CD14-positive monocyte (primary cell): ENCODE measurements at regions not wholly inside any gene's neighbourhood (a gene's known extent, or its start where the extent isn't known, plus 50 kb on each side); places are given as distances from the start of the nearest gene placed in this dataset.

Experiments used
- DNase-seq, 3 donors: peaks; one replicate each; pipeline ENCODE4 v3.0.0-alpha.2; 2011 to 2022
- H2AFZ ChIP-seq: 2 replicates; pipeline ENCODE4 v1.6.0; 2012; ENCODE audit warnings: mild to moderate bottlenecking, low read depth, low read length, inconsistent platforms; ENCODE audit not compliant: insufficient read depth, poor library complexity, severe bottlenecking
- H3K27ac ChIP-seq, 2 donors: 1 replicate in 1 of 2; 2 replicates in 1 of 2; pipeline ENCODE4 v1.5.1; 2012 to 2013; ENCODE audit warnings: low read length in 2 of 2, control low read depth in 1 of 2, inconsistent platforms in 1 of 2, low read depth in 1 of 2, mild to moderate bottlenecking in 1 of 2
- H3K27me3 ChIP-seq, 2 donors: one replicate each; pipeline versions ENCODE4 v1.6.0 to v1.6.1; 2011 to 2013; ENCODE audit warnings: low read length in 2 of 2; ENCODE audit not compliant: control insufficient read depth in 2 of 2, insufficient read depth in 2 of 2
- H3K36me3 ChIP-seq, 2 donors: replicated peaks in 1 of 2; 1 replicate in 1 of 2; 2 replicates in 1 of 2; pipeline versions ENCODE4 v1.5.1 to v1.6.1; 2012 to 2013; ENCODE audit warnings: low read length in 2 of 2, control low read depth in 1 of 2, inconsistent platforms in 1 of 2, mild to moderate bottlenecking in 1 of 2; ENCODE audit not compliant: insufficient read depth in 2 of 2, control insufficient read depth in 1 of 2
- H3K4me1 ChIP-seq, 2 donors: 1 replicate in 1 of 2; 2 replicates in 1 of 2; pipeline versions ENCODE4 v1.5.1 to v1.6.1; 2012 to 2013; ENCODE audit warnings: low read length in 2 of 2, control low read depth in 1 of 2, inconsistent platforms in 1 of 2, mild to moderate bottlenecking in 1 of 2, moderate library complexity in 1 of 2; ENCODE audit not compliant: insufficient read depth in 2 of 2, control insufficient read depth in 1 of 2
- H3K4me2 ChIP-seq: replicated peaks from 2 replicates; pipeline ENCODE3; 2012; ENCODE audit warnings: low read length, moderate library complexity, mild to moderate bottlenecking; ENCODE audit not compliant: poor library complexity, severe bottlenecking; ENCODE audit errors: extremely low read depth
- H3K4me3 ChIP-seq, 3 experiments: fragments of 200-600 bp in 1 of 3; sonication (generic) in 1 of 3; replicated peaks in 1 of 3; 1 replicate in 2 of 3; 2 replicates in 1 of 3; pipeline ENCODE4 v1.5.1; 2011 to 2013; ENCODE audit warnings: low read length in 3 of 3, mild to moderate bottlenecking in 3 of 3, control low read depth in 2 of 3, low read depth in 2 of 3, inconsistent platforms in 1 of 3, moderate library complexity in 1 of 3
- H3K79me2 ChIP-seq: 2 replicates; pipeline ENCODE4 v1.6.0; 2012; ENCODE audit warnings: mild to moderate bottlenecking, control low read depth, inconsistent platforms, low read length, moderate library complexity; ENCODE audit not compliant: insufficient read depth
- H3K9ac ChIP-seq: 2 replicates; pipeline ENCODE4 v1.6.0; 2017; ENCODE audit warnings: low read length, mild to moderate bottlenecking; ENCODE audit not compliant: insufficient read depth, poor library complexity, severe bottlenecking
- H3K9me3 ChIP-seq, 2 donors: replicated peaks in 1 of 2; 1 replicate in 1 of 2; 2 replicates in 1 of 2; pipeline versions ENCODE4 v1.5.1 to v1.6.1; 2012 to 2013; ENCODE audit warnings: low read length in 2 of 2, control low read depth in 1 of 2; ENCODE audit not compliant: control insufficient read depth in 1 of 2, insufficient read depth in 1 of 2
- H4K20me1 ChIP-seq: 2 replicates; pipeline ENCODE4 v1.6.0; 2012; ENCODE audit warnings: mild to moderate bottlenecking, low read length, control low read depth, moderate library complexity; ENCODE audit not compliant: insufficient read depth
- H3K27ac Mint-ChIP-seq, 7 donors: one replicate each; pipeline ENCODE4 v1.8.0; 2020; ENCODE audit warnings: mild to moderate bottlenecking in 7 of 7, mixed read lengths in 7 of 7, moderate library complexity in 6 of 7, inconsistent platforms in 2 of 7
- H3K27me3 Mint-ChIP-seq, 3 donors: one replicate each; pipeline ENCODE4 v1.8.0; 2021 to 2022; ENCODE audit warnings: low read depth in 3 of 3, mild to moderate bottlenecking in 3 of 3, mixed read lengths in 3 of 3, moderate library complexity in 3 of 3, inconsistent platforms in 1 of 3
- H3K36me3 Mint-ChIP-seq, 2 donors: one replicate each; pipeline ENCODE4 v1.8.0; 2020; ENCODE audit warnings: mixed read lengths in 2 of 2, inconsistent platforms in 1 of 2, mild to moderate bottlenecking in 1 of 2
- H3K4me1 Mint-ChIP-seq: one replicate; pipeline ENCODE4 v1.8.0; 2020; ENCODE audit warnings: mild to moderate bottlenecking, mixed read lengths
- H3K4me3 Mint-ChIP-seq, 2 donors: one replicate each; pipeline ENCODE4 v1.8.0; 2020; ENCODE audit warnings: mild to moderate bottlenecking in 2 of 2, mixed read lengths in 2 of 2, moderate library complexity in 1 of 2
- H3K9me3 Mint-ChIP-seq, 7 donors: one replicate each; pipeline ENCODE4 v1.8.0; 2020 to 2022; ENCODE audit warnings: mixed read lengths in 7 of 7, mild to moderate bottlenecking in 6 of 7, moderate library complexity in 6 of 7, inconsistent platforms in 2 of 7
- WGBS: methylation state at CpG from one replicate; pipeline ENCODE4 v1.1.5; 2013; ENCODE audit warnings: missing lambda C conversion rate; ENCODE audit not compliant: insufficient coverage; 5-methylcytosine and 5-hydroxymethylcytosine counted together
- intact Hi-C, 2 donors: fragments of 100-400 bp; cut with micrococcal nuclease; formaldehyde crosslinking; loops; one replicate each; pipeline versions ENCODE4 v1.15.0 to v1.15.1; 2023
- TF ChIP-seq, protein P1 (sequence below): fragments of 200-600 bp; IDR thresholded peaks from one replicate; pipeline ENCODE4 v1.8.0; 2022; ENCODE audit warnings: antibody characterized with exemption, mild to moderate bottlenecking

DNA sequence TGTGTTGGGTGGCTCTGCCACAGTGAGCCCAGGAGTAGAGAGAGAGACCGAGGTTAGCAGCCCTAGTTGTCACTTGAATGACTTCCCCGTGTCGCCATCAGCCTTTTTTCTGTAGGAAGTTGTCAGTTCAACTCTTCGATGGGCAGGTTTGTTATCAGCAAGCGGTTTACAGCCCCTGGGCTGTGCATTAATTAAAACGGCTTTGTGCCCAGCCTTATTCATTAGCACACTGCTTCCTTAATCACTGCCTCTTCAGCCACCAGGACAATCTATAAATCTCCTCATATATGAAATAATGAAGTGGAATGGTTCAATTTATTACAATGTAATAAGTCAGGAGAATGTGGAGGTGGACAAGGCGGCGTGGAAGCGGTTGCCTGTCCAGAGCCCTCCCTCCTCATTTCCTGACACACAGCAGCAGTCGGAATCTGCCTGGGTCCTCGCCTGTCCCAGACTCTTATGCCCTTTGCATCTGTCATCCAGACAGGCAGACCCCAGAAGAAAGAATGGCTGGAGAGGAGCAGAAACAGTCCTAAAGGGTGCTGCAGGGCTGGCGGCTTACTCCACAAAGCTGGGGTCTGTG lies 122.4 kb upstream of the OPCML start:
- H4K20me1 ChIP-seq = no peaks in the 10 kb centered on the region
- H3K9ac ChIP-seq = no peak overlapping the region
- Mint-ChIP-seq H3K4me1 (no peaks in the 10 kb centered on the region), H3K27ac (no peak overlapping the region), H3K4me3 (no peak overlapping the region), H3K36me3 (no peaks in the 10 kb centered on the region), H3K27me3 (peaks cover 0 to 4% (median 2%) of the 10 kb centered on the region in 3 donors), H3K9me3 (peaks cover 0 to 23% (median 5%) of the 10 kb centered on the region in 7 donors)
- H3K27me3 ChIP-seq = no peaks in the 10 kb centered on the region
- intact Hi-C loops = no loop called here
- WGBS = 63% methylated on average over 8 of the region's 12 CpGs
- TF ChIP-seq, protein P1, sequence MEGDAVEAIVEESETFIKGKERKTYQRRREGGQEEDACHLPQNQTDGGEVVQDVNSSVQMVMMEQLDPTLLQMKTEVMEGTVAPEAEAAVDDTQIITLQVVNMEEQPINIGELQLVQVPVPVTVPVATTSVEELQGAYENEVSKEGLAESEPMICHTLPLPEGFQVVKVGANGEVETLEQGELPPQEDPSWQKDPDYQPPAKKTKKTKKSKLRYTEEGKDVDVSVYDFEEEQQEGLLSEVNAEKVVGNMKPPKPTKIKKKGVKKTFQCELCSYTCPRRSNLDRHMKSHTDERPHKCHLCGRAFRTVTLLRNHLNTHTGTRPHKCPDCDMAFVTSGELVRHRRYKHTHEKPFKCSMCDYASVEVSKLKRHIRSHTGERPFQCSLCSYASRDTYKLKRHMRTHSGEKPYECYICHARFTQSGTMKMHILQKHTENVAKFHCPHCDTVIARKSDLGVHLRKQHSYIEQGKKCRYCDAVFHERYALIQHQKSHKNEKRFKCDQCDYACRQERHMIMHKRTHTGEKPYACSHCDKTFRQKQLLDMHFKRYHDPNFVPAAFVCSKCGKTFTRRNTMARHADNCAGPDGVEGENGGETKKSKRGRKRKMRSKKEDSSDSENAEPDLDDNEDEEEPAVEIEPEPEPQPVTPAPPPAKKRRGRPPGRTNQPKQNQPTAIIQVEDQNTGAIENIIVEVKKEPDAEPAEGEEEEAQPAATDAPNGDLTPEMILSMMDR = no peak
- peaks cover 0 to 4% of the 10 kb centered on the region in 2 donors for H3K9me3 ChIP-seq
- DNase-seq = no peak
- H3K4me2 ChIP-seq = no peak overlapping the region
- H3K4me3 ChIP-seq = no peak overlapping the region
- H3K27ac ChIP-seq = no peak overlapping the region
- no peak overlapping the region for H2AFZ ChIP-seq
- H3K4me1 ChIP-seq = no peaks in the 10 kb centered on the region
- H3K36me3 ChIP-seq = no peaks in the 10 kb centered on the region
- no peaks in the 10 kb centered on the region for H3K79me2 ChIP-seq

- Histone ChIP-seq H3K27me3 (no peaks in the 10 kb centered on the region), H2AFZ (no peak overlapping the region), H3K4me3 (no peak overlapping the region), H3K9ac (no peak overlapping the region), H3K9me3 (peaks cover 0 to 4% of the 10 kb centered on the region in 2 donors), H4K20me1 (no peaks in the 10 kb centered on the region), H3K4me2 (no peak overlapping the region), H3K27ac (no peak overlapping the region), H3K4me1 (no peaks in the 10 kb centered on the region), H3K36me3 (no peaks in the 10 kb centered on the region), H3K79me2 (no peaks in the 10 kb centered on the region)
- WGBS = 74% methylated on average over 4 of the region's 5 CpGs
- Mint-ChIP-seq H3K27me3 (peaks cover 0 to 4% (median 2%) of the 10 kb centered on the region in 3 donors), H3K27ac (no peak overlapping the region), H3K36me3 (no peaks in the 10 kb centered on the region), H3K9me3 (peaks cover 0 to 23% (median 6%) of the 10 kb centered on the region in 7 donors), H3K4me3 (no peak overlapping the region), H3K4me1 (no peaks in the 10 kb centered on the region)
- no peak for DNase-seq
- intact Hi-C loops = no loop called here
- TF ChIP-seq, protein P1 = no peak
Observed at GRCh38 chr11:133653336-133653735, 121.0 kb upstream of the OPCML start.
